ENCODE measurements at regions not wholly inside any gene's neighbourhood (a gene's known extent, or its start where the extent isn't known, plus 50 kb on each side); places are given as distances from the start of the nearest gene placed in this dataset.

GRCh38 chr1:221849897-221850296, 108.0 kb upstream of the DUSP10 start:
- TF ChIP-seq EZH2phosphoT487 (IDR thresholded peaks at IDR 0.05; ENCODE audit: borderline replicate concordance) = no peak
- TF ChIP-seq CTCF (conservative IDR thresholded peaks at IDR 0.05; ENCODE audit: low read length) = no peak
- no peak overlapping the region for H3K4me2 ChIP-seq (ENCODE audit: low read depth, low read length, poor library complexity, severe bottlenecking)

GRCh38 chr1:221849110-221849509, 107.2 kb upstream of the DUSP10 start:
- no peaks in the 10 kb centered on the region for H4K20me1 ChIP-seq (ENCODE audit: insufficient read depth, low read length, poor library complexity, severe bottlenecking)
- H3K9me2 ChIP-seq (replicated peaks; ENCODE audit: low read depth, low read length) = no peaks in the 10 kb centered on the region
- no peak overlapping the region for H3K4me3 ChIP-seq (ENCODE audit: low read length, poor library complexity, severe bottlenecking)
- no peaks in the 10 kb centered on the region for H3K79me2 ChIP-seq (ENCODE audit: insufficient read depth, low read length)
- no peak for TF ChIP-seq EZH2phosphoT487 (IDR thresholded peaks at IDR 0.05; ENCODE audit: borderline replicate concordance)
- no peak for TF ChIP-seq CTCF (conservative IDR thresholded peaks at IDR 0.05; ENCODE audit: low read length)
- H3K9ac ChIP-seq (ENCODE audit: low read depth, low read length, poor library complexity, severe bottlenecking) = no peak overlapping the region
- H2AFZ ChIP-seq (ENCODE audit: low read length) = no peak overlapping the region
- peaks cover 37% of the 10 kb centered on the region for H3K4me1 ChIP-seq (ENCODE audit: insufficient read depth, low read length, poor library complexity, severe bottlenecking)
- H3K36me3 ChIP-seq (ENCODE audit: insufficient read depth, low read length) = no peaks in the 10 kb centered on the region
- no peaks in the 10 kb centered on the region for H3K9me3 ChIP-seq (ENCODE audit: insufficient read depth, low read depth, low read length)
- H3K4me2 ChIP-seq (ENCODE audit: low read depth, low read length, poor library complexity, severe bottlenecking) = no peak overlapping the region
- no peaks in the 10 kb centered on the region for H3F3A ChIP-seq (ENCODE audit: low read depth)
- H3K27me3 ChIP-seq (ENCODE audit: insufficient read depth, low read length, poor library complexity, severe bottlenecking) = no peaks in the 10 kb centered on the region

More at GRCh38 chr1:221849897-221850296, 108.0 kb upstream of the DUSP10 start:
- no peaks in the 10 kb centered on the region for H3K9me2 ChIP-seq (replicated peaks; ENCODE audit: low read depth, low read length)
- H2AFZ ChIP-seq (ENCODE audit: low read length) = no peak overlapping the region
- no peaks in the 10 kb centered on the region for H3F3A ChIP-seq (ENCODE audit: low read depth)
- H3K9me3 ChIP-seq (ENCODE audit: insufficient read depth, low read depth, low read length) = no peaks in the 10 kb centered on the region
- no peaks in the 10 kb centered on the region for H3K79me2 ChIP-seq (ENCODE audit: insufficient read depth, low read length)
- H3K9ac ChIP-seq (ENCODE audit: low read depth, low read length, poor library complexity, severe bottlenecking) = no peak overlapping the region
- no peaks in the 10 kb centered on the region for H3K36me3 ChIP-seq (ENCODE audit: insufficient read depth, low read length)
- H3K4me1 ChIP-seq (ENCODE audit: insufficient read depth, low read length, poor library complexity, severe bottlenecking) = peaks cover 30% of the 10 kb centered on the region
- H3K27me3 ChIP-seq (ENCODE audit: insufficient read depth, low read length, poor library complexity, severe bottlenecking) = no peaks in the 10 kb centered on the region
- H4K20me1 ChIP-seq (ENCODE audit: insufficient read depth, low read length, poor library complexity, severe bottlenecking) = no peaks in the 10 kb centered on the region
- no peak overlapping the region for H3K4me3 ChIP-seq (ENCODE audit: low read length, poor library complexity, severe bottlenecking)

GRCh38 chr1:221847676-221848075, 105.8 kb upstream of the DUSP10 start:
- H3K9ac ChIP-seq (ENCODE audit: low read depth, low read length, poor library complexity, severe bottlenecking) = no peak overlapping the region
- H3K9me3 ChIP-seq (ENCODE audit: insufficient read depth, low read depth, low read length) = no peaks in the 10 kb centered on the region
- H3K4me2 ChIP-seq (ENCODE audit: low read depth, low read length, poor library complexity, severe bottlenecking) = no peak overlapping the region
- no peak overlapping the region for H2AFZ ChIP-seq (ENCODE audit: low read length)
- no peaks in the 10 kb centered on the region for H3K27me3 ChIP-seq (ENCODE audit: insufficient read depth, low read length, poor library complexity, severe bottlenecking)
- no peaks in the 10 kb centered on the region for H3K9me2 ChIP-seq (replicated peaks; ENCODE audit: low read depth, low read length)
- TF ChIP-seq EZH2phosphoT487 (IDR thresholded peaks at IDR 0.05; ENCODE audit: borderline replicate concordance) (no peak), CTCF (conservative IDR thresholded peaks at IDR 0.05; ENCODE audit: low read length) (no peak)
- H4K20me1 ChIP-seq (ENCODE audit: insufficient read depth, low read length, poor library complexity, severe bottlenecking) = no peaks in the 10 kb centered on the region
- H3K4me3 ChIP-seq (ENCODE audit: low read length, poor library complexity, severe bottlenecking) = no peak overlapping the region
- peaks cover 39% of the 10 kb centered on the region for H3K4me1 ChIP-seq (ENCODE audit: insufficient read depth, low read length, poor library complexity, severe bottlenecking)
- no peaks in the 10 kb centered on the region for H3K36me3 ChIP-seq (ENCODE audit: insufficient read depth, low read length)
- H3K79me2 ChIP-seq (ENCODE audit: insufficient read depth, low read length) = no peaks in the 10 kb centered on the region
- H3F3A ChIP-seq (ENCODE audit: low read depth) = no peaks in the 10 kb centered on the region
